Loucy (cell line): ENCODE measurements at regions not wholly inside any gene's neighbourhood (a gene's known extent, or its start where the extent isn't known, plus 50 kb on each side); places are given as distances from the start of the nearest gene placed in this dataset.

Experiments
- CTCF ChIP-seq: fragments of 200-600 bp; sonication (generic); conservative IDR thresholded peaks from 2 replicates; pipeline ENCODE4 v1.5.1; 2014; ENCODE audit warnings: mild to moderate bottlenecking, antibody characterized with exemption, low read length
- EZH2phosphoT487 ChIP-seq: fragments of 200-600 bp; IDR thresholded peaks from 2 replicates; pipeline ENCODE4 v1.6.1; 2018; ENCODE audit warnings: antibody characterized with exemption, mild to moderate bottlenecking, moderate library complexity, borderline replicate concordance

- TF ChIP-seq CTCF, result no peak
- TF ChIP-seq EZH2phosphoT487, result no peak
These were observed 500.2 kb upstream of the CDH4 start for GRCh38 chr20:60751826-60752225.
